Astrocyte (in vitro differentiated cells and primary cell): ENCODE measurements at regions not wholly inside any gene's neighbourhood (a gene's known extent, or its start where the extent isn't known, plus 50 kb on each side); places are given as distances from the start of the nearest gene placed in this dataset.

Experiments
- CTCF ChIP-seq: IDR thresholded peaks from 2 replicates; pipeline ENCODE4 v1.5.1; 2011; ENCODE audit warnings: low read depth, mild to moderate bottlenecking, inconsistent platforms, low read length, moderate library complexity; ENCODE audit not compliant: insufficient read depth
- EZH2 ChIP-seq: IDR thresholded peaks from 2 replicates; pipeline ENCODE4 v1.6.1; 2012; ENCODE audit warnings: mild to moderate bottlenecking, low read length, inconsistent platforms; ENCODE audit not compliant: insufficient read depth

GRCh38 chrX:46178763-46179162, 366.5 kb downstream of the ZNF674 start:
- TF ChIP-seq CTCF = no peak
- no peak for TF ChIP-seq EZH2
